H1 (cell line): ENCODE measurements at regions not wholly inside any gene's neighbourhood (a gene's known extent, or its start where the extent isn't known, plus 50 kb on each side); places are given as distances from the start of the nearest gene placed in this dataset.

Experiments
- CTCF ChIA-PET: fragments of 300-600 bp; sonication (Branson Sonifier 250); formaldehyde crosslinking; loops from one replicate; lab custom pipeline; 2021; ENCODE audit not compliant: partially characterized antibody; lab: Charles Lee
- POLR2A ChIA-PET: fragments of 300-600 bp; sonication (Branson Sonifier 250); formaldehyde crosslinking; loops from one replicate; lab custom pipeline; 2021; ENCODE audit warnings: inconsistent platforms; ENCODE audit not compliant: partially characterized antibody; lab: Charles Lee
- DNase-seq, 2 experiments: peaks; one replicate each; pipeline versions ENCODE4 v3.0.0 to v3.0.0-alpha.2; 2010 to 2022; ENCODE audit warnings: low spot score in 2 of 2, low read depth in 1 of 2, mixed read lengths in 1 of 2
- FAIRE-seq: peaks from 2 replicates; lab custom pipeline; 2011; peaks lifted over from hg19 to GRCh38; lab: Jason Lieb, UNC
- H2AFZ ChIP-seq: 2 replicates; pipeline ENCODE4 v1.8.1; 2012; ENCODE audit warnings: low read length, inconsistent platforms
- H2AK5ac ChIP-seq: 2 replicates; pipeline ENCODE4 v1.6.1; 2013; ENCODE audit warnings: low read depth, low read length
- H2BK120ac ChIP-seq: replicated peaks from 2 replicates; pipeline ENCODE3; 2013; ENCODE audit warnings: low read depth, low read length, inconsistent platforms
- H2BK12ac ChIP-seq: 2 replicates; pipeline ENCODE4 v1.6.1; 2013; ENCODE audit warnings: low read depth, low read length
- H2BK15ac ChIP-seq: 2 replicates; pipeline ENCODE4 v1.6.1; 2013; ENCODE audit warnings: low read length
- H2BK20ac ChIP-seq: 2 replicates; pipeline ENCODE4 v1.6.1; 2013; ENCODE audit warnings: low read length
- H2BK5ac ChIP-seq: 2 replicates; pipeline ENCODE4 v1.6.1; 2013; ENCODE audit warnings: low read depth, low read length
- H3K14ac ChIP-seq: 2 replicates; pipeline ENCODE4 v1.6.1; 2013; ENCODE audit warnings: inconsistent platforms; ENCODE audit not compliant: insufficient read length
- H3K18ac ChIP-seq: 2 replicates; pipeline ENCODE4 v1.6.1; 2013; ENCODE audit warnings: low read length; ENCODE audit errors: extremely low read depth
- H3K23ac ChIP-seq: 2 replicates; pipeline ENCODE4 v1.6.1; 2013; ENCODE audit warnings: inconsistent platforms; ENCODE audit not compliant: insufficient read length
- H3K23me2 ChIP-seq: 2 replicates; pipeline ENCODE4 v1.6.1; 2013; ENCODE audit warnings: low read depth, low read length
- H3K27ac ChIP-seq: 2 replicates; pipeline ENCODE4 v1.6.1; 2011; ENCODE audit warnings: low read depth, low read length, inconsistent platforms
- H3K27me3 ChIP-seq, 4 experiments: replicated peaks in 1 of 4; 1 replicate in 1 of 4; 2 replicates in 3 of 4; pipeline versions ENCODE4 v1.6.1 to v1.8.1; 2011 to 2013; ENCODE audit warnings: low read length in 3 of 4, mild to moderate bottlenecking in 3 of 4, inconsistent platforms in 2 of 4, mixed read lengths in 2 of 4, moderate library complexity in 1 of 4; ENCODE audit not compliant: control insufficient read depth in 3 of 4, insufficient read depth in 3 of 4; ENCODE audit errors: extremely low read depth in 1 of 4
- H3K36me3 ChIP-seq, 4 experiments: 2 replicates each; pipeline versions ENCODE4 v1.6.1 to v1.8.1; 2011 to 2013; ENCODE audit warnings: mild to moderate bottlenecking in 4 of 4, low read length in 3 of 4, moderate library complexity in 2 of 4, control low read depth in 1 of 4, inconsistent platforms in 1 of 4; ENCODE audit not compliant: insufficient read depth in 4 of 4, control insufficient read depth in 2 of 4
- H3K4ac ChIP-seq: replicated peaks from 2 replicates; pipeline ENCODE3; 2013; ENCODE audit warnings: low read length, low read depth, mixed read lengths, inconsistent platforms; ENCODE audit not compliant: insufficient read length
- H3K4me1 ChIP-seq, 4 experiments: replicated peaks in 1 of 4; 1 replicate in 1 of 4; 2 replicates in 3 of 4; pipeline versions ENCODE4 v1.6.1 to v1.8.1; 2011 to 2013; ENCODE audit warnings: low read length in 3 of 4, inconsistent platforms in 2 of 4, mixed read lengths in 1 of 4; ENCODE audit not compliant: insufficient read depth in 4 of 4, control insufficient read depth in 3 of 4
- H3K4me2 ChIP-seq, 2 experiments: 2 replicates each; pipeline versions ENCODE4 v1.6.1 to v1.8.1; 2011 to 2013; ENCODE audit warnings: low read depth in 2 of 2, low read length in 2 of 2, control low read depth in 1 of 2, inconsistent platforms in 1 of 2, mild to moderate bottlenecking in 1 of 2; ENCODE audit not compliant: insufficient read depth in 1 of 2
- H3K4me3 ChIP-seq, 4 experiments: fragments of 200-600, 300-600 bp in 1 of 4; sonication (generic), shearing (Covaris generic), sonication (Bioruptor Twin) in 1 of 4; 2 replicates each; pipeline versions ENCODE4 v1.5.1 to v1.8.1; 2011 to 2016; ENCODE audit warnings: low read length in 4 of 4, low read depth in 3 of 4, control low read depth in 2 of 4, inconsistent platforms in 2 of 4, mild to moderate bottlenecking in 2 of 4, mixed read lengths in 1 of 4, moderate library complexity in 1 of 4; ENCODE audit not compliant: insufficient read depth in 2 of 4; ENCODE audit errors: extremely low read depth in 1 of 4
- H3K56ac ChIP-seq: replicated peaks from 2 replicates; pipeline ENCODE3; 2013; ENCODE audit warnings: low read depth, mild to moderate bottlenecking, mixed read lengths, low read length, inconsistent platforms; ENCODE audit not compliant: insufficient read length
- H3K79me1 ChIP-seq: 2 replicates; pipeline ENCODE4 v1.6.1; 2013; ENCODE audit warnings: low read depth, low read length, control low read depth
- H3K79me2 ChIP-seq, 2 experiments: 2 replicates each; pipeline versions ENCODE4 v1.6.1 to v1.8.1; 2012 to 2013; ENCODE audit warnings: low read length in 2 of 2, mild to moderate bottlenecking in 2 of 2, inconsistent platforms in 1 of 2; ENCODE audit not compliant: insufficient read depth in 2 of 2, control insufficient read depth in 1 of 2
- H3K9ac ChIP-seq, 4 experiments: replicated peaks in 1 of 4; 1 replicate in 1 of 4; 2 replicates in 3 of 4; pipeline versions ENCODE4 v1.6.1 to v1.8.1; 2011 to 2013; ENCODE audit warnings: low read depth in 3 of 4, low read length in 3 of 4, control low read depth in 2 of 4, mild to moderate bottlenecking in 2 of 4, moderate library complexity in 2 of 4, inconsistent platforms in 1 of 4; ENCODE audit errors: extremely low read depth in 1 of 4
- H3K9me3 ChIP-seq, 2 experiments: 2 replicates each; pipeline versions ENCODE4 v1.6.1 to v1.8.1; 2012 to 2013; ENCODE audit warnings: mild to moderate bottlenecking in 2 of 2, moderate library complexity in 2 of 2, control low read depth in 1 of 2, inconsistent platforms in 1 of 2, low read depth in 1 of 2, low read length in 1 of 2, mixed read lengths in 1 of 2; ENCODE audit not compliant: insufficient read depth in 2 of 2
- H4K20me1 ChIP-seq, 2 experiments: replicated peaks in 1 of 2; 2 replicates each; pipeline versions ENCODE3 to v1.8.1; 2011 to 2013; ENCODE audit warnings: inconsistent platforms in 2 of 2, low read length in 2 of 2, mild to moderate bottlenecking in 1 of 2; ENCODE audit not compliant: insufficient read depth in 2 of 2, control insufficient read depth in 1 of 2
- H4K5ac ChIP-seq: 2 replicates; pipeline ENCODE4 v1.6.1; 2013; ENCODE audit warnings: low read length, low read depth, mixed read lengths, inconsistent platforms; ENCODE audit not compliant: insufficient read length
- H4K8ac ChIP-seq: 2 replicates; pipeline ENCODE4 v1.8.0; 2013; ENCODE audit warnings: mild to moderate bottlenecking, moderate library complexity, low read length, inconsistent platforms; ENCODE audit not compliant: insufficient read depth; ENCODE audit errors: extremely low read depth
- H4K91ac ChIP-seq: replicated peaks from 2 replicates; pipeline ENCODE3; 2013; ENCODE audit warnings: low read length, mixed read lengths, inconsistent platforms; ENCODE audit not compliant: insufficient read length
- KDM4A ChIP-seq: IDR thresholded peaks from one replicate; pipeline ENCODE4 v1.7.1; 2012; ENCODE audit warnings: low read depth, mild to moderate bottlenecking, moderate library complexity, low read length, inconsistent platforms; ENCODE audit not compliant: severe bottlenecking
- SP2 ChIP-seq: IDR thresholded peaks from 2 replicates; pipeline ENCODE4 v1.6.1; 2012; ENCODE audit warnings: mild to moderate bottlenecking, low read length, inconsistent platforms
- TAF1 ChIP-seq: IDR thresholded peaks from 2 replicates; pipeline ENCODE4 v1.6.1; 2011; ENCODE audit warnings: mild to moderate bottlenecking, low read depth, low read length

DNA sequence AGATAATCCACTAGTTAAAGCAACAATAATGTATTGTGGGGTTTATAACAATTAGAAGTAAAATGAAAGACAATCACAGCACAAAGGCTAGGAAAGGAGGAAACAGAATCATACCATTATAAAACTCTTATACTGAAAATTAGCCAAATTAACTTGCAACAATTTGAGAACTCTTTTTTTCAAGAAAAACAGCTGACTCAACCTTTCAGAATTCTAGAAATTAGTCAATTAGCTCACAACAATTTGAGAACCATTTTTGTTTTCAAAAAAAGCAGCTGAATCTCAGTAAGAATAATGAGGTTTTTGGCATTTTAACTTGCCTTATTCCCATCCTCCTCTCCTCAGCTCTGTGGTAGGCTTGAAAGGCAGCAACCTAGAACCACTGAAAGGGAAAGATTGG, 269.9 kb downstream of the NPR3 start:
- no peaks in the 10 kb centered on the region for H3K79me2 ChIP-seq
- no peak overlapping the region for H2BK5ac ChIP-seq
- H3K27me3 ChIP-seq: no peaks in the 10 kb centered on the region

More for the DNA sequence above, 269.9 kb downstream of the NPR3 start:
- Histone ChIP-seq H2BK12ac (no peak overlapping the region), H3K23ac (no peak overlapping the region), H2BK20ac (no peak overlapping the region), H3K4me1 (peaks cover 0 to 8% (median 0%) of the 10 kb centered on the region in 4 experiments; a peak in 2 of 7 replicates), H3K36me3 (peaks cover 0 to 3% (median 0%) of the 10 kb centered on the region in 4 experiments; a peak in 1 of 8 replicates), H3K9ac (no peak overlapping the region), H4K91ac (no peak overlapping the region), H3K56ac (no peak overlapping the region), H4K5ac (no peak overlapping the region), H3K4ac (no peak overlapping the region), H3K79me1 (no peaks in the 10 kb centered on the region), H2BK120ac (no peak overlapping the region), H3K4me3 (no peak overlapping the region), H2BK15ac (no peak overlapping the region), H2AK5ac (no peak overlapping the region), H4K20me1 (no peaks in the 10 kb centered on the region), H3K23me2 (no peaks in the 10 kb centered on the region)
- ChIA-PET CTCF (no interaction called here), POLR2A (no interaction called here)
- DNase-seq: no peak
- TF ChIP-seq KDM4A (no peak), TAF1 (no peak), SP2 (no peak)
- TF ChIP-seq, all 59 proteins: peak for 0
- Histone ChIP-seq H3K27ac (no peak overlapping the region), H2AFZ (no peak overlapping the region), H3K18ac (no peak overlapping the region), H3K14ac (no peak overlapping the region), H4K8ac (no peak overlapping the region), H3K9me3 (peaks cover 0 to 5% of the 10 kb centered on the region in 2 experiments; a peak in 3 of 4 replicates), H3K4me2 (no peak overlapping the region)
- no peak for FAIRE-seq
